ENCODE measurements at regions not wholly inside any gene's neighbourhood (a gene's known extent, or its start where the extent isn't known, plus 50 kb on each side); places are given as distances from the start of the nearest gene placed in this dataset.

DNA sequence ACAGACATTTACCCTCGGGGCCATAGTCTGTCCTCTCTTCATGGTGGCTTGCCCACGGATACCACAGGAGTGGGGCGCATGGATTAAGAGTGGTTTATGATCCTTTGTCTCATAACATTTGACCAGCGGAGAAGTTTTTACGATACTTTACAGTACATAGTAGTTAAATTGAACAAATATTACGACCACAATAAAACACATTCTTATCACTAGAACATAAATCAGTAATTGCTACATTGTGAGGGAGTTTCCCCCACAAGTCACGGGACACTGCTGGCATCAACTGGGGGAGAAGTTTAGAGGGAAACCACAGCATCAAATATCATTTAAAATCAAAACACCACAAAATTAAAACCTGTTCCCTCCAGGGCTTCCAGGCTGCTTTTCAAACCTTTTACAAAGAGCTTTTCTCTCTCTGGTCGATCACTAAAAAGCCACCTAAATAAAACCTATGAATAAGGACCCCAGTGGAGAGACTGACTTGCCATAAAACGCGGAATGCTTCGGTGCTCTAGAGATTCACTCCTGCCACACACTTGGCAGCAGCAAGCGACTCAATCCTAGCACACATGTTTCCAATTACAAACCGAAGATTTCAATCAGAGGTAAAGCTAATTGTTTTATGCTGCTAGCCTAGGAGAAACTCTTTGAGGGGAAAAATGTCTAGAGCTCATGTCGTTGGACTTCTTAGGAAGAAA lies 173.7 kb upstream of the HNRNPA3 start:
- no peak for DNase-seq

DNA sequence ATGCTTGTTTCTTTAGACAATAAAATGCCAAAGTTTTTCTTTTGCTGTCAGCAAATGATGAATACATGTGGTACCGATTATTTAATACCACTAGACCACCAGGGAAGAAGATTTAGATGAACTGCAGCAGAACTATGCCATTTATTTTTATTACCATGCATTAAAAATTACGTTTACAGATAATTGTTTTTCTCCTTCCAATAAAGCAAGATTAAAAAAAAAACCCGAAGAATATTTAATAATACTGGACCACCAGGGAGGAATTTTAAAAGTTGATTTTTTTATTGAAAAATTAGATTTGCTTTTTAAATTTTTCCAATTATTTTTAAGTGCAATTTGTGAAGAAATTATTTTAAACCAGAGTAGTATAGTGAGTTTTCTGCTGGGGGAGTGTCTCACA lies 170.3 kb upstream of the HNRNPA3 start:
- DNase-seq, result no peak

GRCh38 chr2:177044671-177045070 lies 167.9 kb upstream of the HNRNPA3 start:
- DNase-seq, result no peak

GRCh38 chr2:177048981-177049380 lies 163.6 kb upstream of the HNRNPA3 start:
- DNase-seq, result no peak

GRCh38 chr2:177051278-177051677 lies 161.3 kb upstream of the HNRNPA3 start:
- no peak for DNase-seq

- no peak for DNase-seq
These were observed 160.1 kb upstream of the HNRNPA3 start for GRCh38 chr2:177052471-177052870.

DNA sequence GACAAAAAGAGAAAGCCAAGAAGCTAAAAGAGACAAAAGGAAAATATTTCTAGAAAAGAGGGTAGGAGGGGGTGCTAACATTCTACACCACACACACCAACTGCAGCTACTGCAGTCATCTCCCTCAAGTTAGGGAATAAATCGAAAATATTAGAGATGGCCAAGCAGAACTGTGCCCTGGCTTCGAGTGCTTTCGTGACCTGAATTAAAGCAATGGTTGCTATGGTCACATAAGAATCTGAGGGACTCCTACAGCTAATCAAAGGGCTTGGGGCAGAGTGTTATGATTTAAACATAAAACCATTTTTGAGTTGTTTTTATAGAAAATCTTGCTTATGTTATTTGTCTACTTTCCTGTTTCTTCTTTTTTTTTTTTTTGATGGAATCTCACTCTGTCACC lies 159.6 kb upstream of the HNRNPA3 start:
- DNase-seq, result no peak

DNA sequence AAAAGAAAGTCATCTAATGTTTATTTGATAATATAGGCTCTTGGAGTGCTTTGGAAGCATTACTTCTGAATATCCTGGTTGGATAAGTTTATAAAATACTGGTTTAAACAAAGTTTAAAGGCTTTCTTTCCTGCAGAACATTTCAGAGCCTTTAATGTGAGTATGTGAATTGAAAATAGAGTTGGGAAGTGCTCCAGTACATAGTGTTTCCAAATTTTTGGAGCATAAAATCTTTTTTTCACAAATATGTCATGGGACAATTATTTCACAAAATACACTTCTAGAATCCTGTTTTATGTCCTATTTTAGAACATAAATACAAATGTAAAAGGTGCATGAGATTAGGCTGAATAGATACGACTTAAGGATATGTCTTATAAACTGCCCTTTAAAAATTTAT lies 158.9 kb upstream of the HNRNPA3 start:
- no peak for DNase-seq

- DNase-seq, result no peak
These were observed 156.1 kb upstream of the HNRNPA3 start for GRCh38 chr2:177056481-177056929.

DNA sequence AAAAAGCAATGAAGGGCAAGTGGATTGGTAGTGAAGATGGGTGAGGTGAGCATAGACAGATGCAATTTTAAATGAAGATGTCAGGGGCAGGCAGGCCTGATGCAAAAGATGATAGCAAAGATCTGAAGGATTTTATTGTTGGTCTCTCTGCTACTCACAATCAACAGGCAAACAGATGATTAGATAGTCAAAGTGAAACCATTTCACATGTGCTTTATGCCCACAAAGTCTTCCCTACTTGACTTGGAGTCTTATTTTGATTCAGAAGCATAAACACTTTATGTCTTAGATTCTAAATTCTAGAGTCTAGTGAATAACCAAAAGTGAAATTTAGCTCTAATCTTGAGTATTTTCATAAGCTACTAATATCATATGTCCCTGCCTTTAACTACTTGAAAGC lies 153.8 kb upstream of the HNRNPA3 start:
- no peak for DNase-seq

GRCh38 chr2:177059293-177059692 lies 153.3 kb upstream of the HNRNPA3 start:
- no peak for DNase-seq

DNA sequence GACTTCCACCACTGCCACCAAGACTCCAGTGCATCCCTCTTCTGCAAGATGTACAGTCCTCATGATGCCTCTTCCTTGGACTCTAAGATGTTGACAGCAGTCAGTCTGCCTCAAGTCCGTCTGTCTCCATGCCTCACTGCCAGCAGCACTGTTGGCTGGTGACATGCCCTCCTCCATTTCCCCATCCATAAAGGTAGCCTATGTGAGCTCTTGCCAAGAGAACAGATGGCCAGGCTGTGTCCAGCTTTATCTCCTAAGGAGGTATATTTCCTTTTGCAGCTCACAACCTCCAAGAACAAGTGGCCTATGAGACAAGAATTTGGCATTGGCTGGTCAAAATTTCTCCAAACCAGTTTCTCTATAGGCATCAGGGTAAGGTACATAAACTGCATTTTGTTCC lies 149.3 kb upstream of the HNRNPA3 start:
- DNase-seq, result no peak

GRCh38 chr2:177064422-177064821 lies 148.2 kb upstream of the HNRNPA3 start:
- no peak for DNase-seq

GRCh38 chr2:177068967-177069366 lies 143.6 kb upstream of the HNRNPA3 start:
- DNase-seq, result no peak

- no peak for DNase-seq
These were observed 140.5 kb upstream of the HNRNPA3 start for GRCh38 chr2:177072090-177072489.

- DNase-seq, result no peak
These were observed 139.0 kb upstream of the HNRNPA3 start for GRCh38 chr2:177073611-177074010.

GRCh38 chr2:177074099-177074710 lies 138.4 kb upstream of the HNRNPA3 start:
- DNase-seq, result no peak

DNA sequence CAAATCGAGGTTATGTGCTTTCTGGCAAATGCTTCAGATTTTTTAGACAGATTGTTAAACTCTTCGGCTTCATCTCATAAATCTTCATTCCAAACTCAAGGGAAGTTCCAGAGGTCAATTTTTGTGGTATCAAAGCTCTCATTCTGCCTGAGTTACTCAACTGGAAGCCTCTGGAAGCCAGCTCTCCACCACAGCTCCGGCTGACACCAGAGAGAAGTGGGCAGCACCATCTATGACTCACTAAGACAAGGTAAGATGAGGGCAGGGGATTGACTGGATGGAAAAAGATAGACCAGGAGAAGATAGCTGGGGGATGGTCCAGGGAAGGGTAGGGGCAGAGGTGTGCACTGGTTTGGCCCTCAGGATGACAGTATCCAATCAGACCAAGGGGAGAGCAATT lies 137.3 kb upstream of the HNRNPA3 start:
- DNase-seq, result no peak

DNA sequence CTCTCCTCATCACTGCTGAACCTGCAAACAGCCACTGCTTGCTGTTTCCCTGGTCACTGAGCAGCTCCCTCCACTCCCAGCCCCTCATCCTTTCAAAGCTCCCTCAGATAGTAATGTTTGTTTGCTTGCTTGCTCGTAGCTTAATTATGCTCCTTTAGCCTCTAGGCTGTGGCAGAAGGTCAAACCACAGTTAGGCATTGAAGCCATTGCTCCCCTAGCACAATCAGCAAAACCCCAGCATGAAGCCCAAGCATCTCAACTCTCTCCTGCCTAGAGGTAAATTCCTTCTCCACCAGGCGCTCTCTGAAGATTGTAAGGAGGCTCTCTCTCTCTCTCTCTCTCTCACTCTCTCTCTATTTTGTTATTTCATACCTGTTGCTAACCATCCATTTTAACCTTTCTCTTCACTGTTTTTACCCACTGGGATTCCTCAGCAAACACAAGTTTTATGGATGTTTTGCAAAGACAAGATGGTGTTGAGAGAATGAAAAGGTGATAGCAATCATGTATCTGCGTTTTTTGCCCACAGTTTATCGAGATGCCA lies 135.9 kb upstream of the HNRNPA3 start:
- DNase-seq, result no peak

GRCh38 chr2:177077778-177078177 lies 134.8 kb upstream of the HNRNPA3 start:
- DNase-seq, result no peak

- no peak for DNase-seq
These were observed 134.2 kb upstream of the HNRNPA3 start for GRCh38 chr2:177078416-177078815.

GRCh38 chr2:177078855-177079254 lies 133.7 kb upstream of the HNRNPA3 start:
- no peak for DNase-seq

DNA sequence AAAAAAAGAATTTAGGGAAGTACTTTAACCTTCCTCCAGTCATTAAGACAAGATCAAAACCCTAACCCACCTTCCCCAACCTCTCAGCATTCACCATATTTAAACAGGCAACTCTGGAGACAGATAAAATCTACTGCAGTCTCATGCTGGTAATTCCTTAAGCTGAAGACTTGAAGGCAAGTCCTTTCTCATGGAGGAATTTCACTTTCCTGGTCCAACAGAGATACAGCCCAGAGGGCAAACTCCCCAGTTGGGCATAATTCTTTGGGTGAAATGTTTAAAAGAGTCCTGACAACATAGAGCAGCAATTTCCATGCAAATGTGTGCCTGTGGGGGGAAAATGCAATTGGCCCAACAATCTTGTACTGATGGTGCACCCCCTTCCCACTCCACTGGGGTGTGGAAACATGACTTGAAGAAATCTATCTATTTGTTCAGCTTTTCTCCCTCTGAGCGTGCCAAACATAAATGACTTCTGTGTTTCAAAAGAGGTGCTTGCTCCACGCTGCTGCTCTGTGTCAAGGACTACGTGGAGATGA lies 131.8 kb upstream of the HNRNPA3 start:
- no peak for DNase-seq

DNA sequence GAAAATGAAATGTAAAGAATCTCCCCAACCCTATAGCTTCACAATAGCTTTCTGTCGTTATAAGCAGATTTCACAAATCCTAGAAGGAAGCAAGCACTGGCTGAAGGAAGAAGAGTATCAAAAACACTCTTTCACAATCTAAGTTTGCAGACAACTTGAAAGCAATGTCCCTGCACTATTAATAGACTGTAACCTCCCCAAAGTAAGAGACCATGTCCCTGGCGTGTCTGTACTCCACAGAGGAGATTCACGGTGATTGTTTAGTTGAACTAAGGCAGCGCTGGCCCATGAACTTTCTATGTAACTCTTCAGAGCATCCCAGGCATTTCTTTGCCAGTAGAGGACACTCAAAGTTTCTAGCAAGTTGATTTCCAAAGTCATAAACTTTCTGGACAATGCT lies 128.0 kb upstream of the HNRNPA3 start:
- no peak for DNase-seq

Data from inflammatory macrophage treated with lipopolysaccharide for 1 hour (primary cell).